ENCODE measurements at regions not wholly inside any gene's neighbourhood (a gene's known extent, or its start where the extent isn't known, plus 50 kb on each side); places are given as distances from the start of the nearest gene placed in this dataset.

GRCh38 chr9:134243778-134244467 lies 79.6 kb upstream of the RNU6ATAC start:
- no peak overlapping the region for H2AFZ ChIP-seq (ENCODE audit: low read length, unreplicated experiment)
- H3K4me1 ChIP-seq (ENCODE audit: control insufficient read depth, insufficient read depth, low read length, unreplicated experiment) = peaks cover 5% of the 10 kb centered on the region
- H3K79me2 ChIP-seq (ENCODE audit: control insufficient read depth, insufficient read depth, low read length, unreplicated experiment) = no peaks in the 10 kb centered on the region
- H3K27me3 ChIP-seq (ENCODE audit: insufficient read depth, low read length) = peaks cover 40% of the 10 kb centered on the region; the same call in 1 of the 2 replicates
- H3K36me3 ChIP-seq (ENCODE audit: insufficient read depth, low read length) = no peaks in the 10 kb centered on the region
- no peak overlapping the region for H3K4me3 ChIP-seq (ENCODE audit: low read depth, low read length)
- no peak overlapping the region for H3K27ac ChIP-seq (ENCODE audit: low read depth, low read length)

GRCh38 chr9:134245179-134245578 lies 80.8 kb upstream of the RNU6ATAC start:
- Histone ChIP-seq H3K27ac (ENCODE audit: low read depth, low read length) (no peak overlapping the region), H3K4me1 (ENCODE audit: control insufficient read depth, insufficient read depth, low read length, unreplicated experiment) (peaks cover 5% of the 10 kb centered on the region), H2AFZ (ENCODE audit: low read length, unreplicated experiment) (no peak overlapping the region), H3K4me3 (ENCODE audit: low read depth, low read length) (no peak overlapping the region), H3K36me3 (ENCODE audit: insufficient read depth, low read length) (no peaks in the 10 kb centered on the region), H3K27me3 (ENCODE audit: insufficient read depth, low read length) (peaks cover 33% of the 10 kb centered on the region; the same call in 1 of the 2 replicates), H3K79me2 (ENCODE audit: control insufficient read depth, insufficient read depth, low read length, unreplicated experiment) (no peaks in the 10 kb centered on the region)

GRCh38 chr9:134247918-134248631 lies 78.2 kb upstream of the RXRA start:
- Histone ChIP-seq H3K4me3 (ENCODE audit: low read depth, low read length) (no peak overlapping the region), H3K27me3 (ENCODE audit: insufficient read depth, low read length) (peaks cover 19% of the 10 kb centered on the region; the same call in 1 of the 2 replicates)

GRCh38 chr9:134251296-134252069 lies 74.8 kb upstream of the RXRA start:
- Histone ChIP-seq H3K79me2 (ENCODE audit: control insufficient read depth, insufficient read depth, low read length, unreplicated experiment) (no peaks in the 10 kb centered on the region), H3K4me3 (ENCODE audit: low read depth, low read length) (no peak overlapping the region), H3K27ac (ENCODE audit: low read depth, low read length) (no peak overlapping the region), H2AFZ (ENCODE audit: low read length, unreplicated experiment) (no peak overlapping the region), H3K36me3 (ENCODE audit: insufficient read depth, low read length) (no peaks in the 10 kb centered on the region), H3K4me1 (ENCODE audit: control insufficient read depth, insufficient read depth, low read length, unreplicated experiment) (no peaks in the 10 kb centered on the region), H3K27me3 (ENCODE audit: insufficient read depth, low read length) (peaks cover 8% of the 10 kb centered on the region)

More at GRCh38 chr9:134247918-134248631, 78.2 kb upstream of the RXRA start:
- Histone ChIP-seq H3K4me1 (ENCODE audit: control insufficient read depth, insufficient read depth, low read length, unreplicated experiment) (peaks cover 5% of the 10 kb centered on the region), H3K36me3 (ENCODE audit: insufficient read depth, low read length) (no peaks in the 10 kb centered on the region), H3K27ac (ENCODE audit: low read depth, low read length) (no peak overlapping the region), H3K79me2 (ENCODE audit: control insufficient read depth, insufficient read depth, low read length, unreplicated experiment) (no peaks in the 10 kb centered on the region), H2AFZ (ENCODE audit: low read length, unreplicated experiment) (no peak overlapping the region)

- Histone ChIP-seq H3K4me1 (ENCODE audit: control insufficient read depth, insufficient read depth, low read length, unreplicated experiment) (no peaks in the 10 kb centered on the region), H3K79me2 (ENCODE audit: control insufficient read depth, insufficient read depth, low read length, unreplicated experiment) (no peaks in the 10 kb centered on the region), H3K27me3 (ENCODE audit: insufficient read depth, low read length) (peaks cover 8% of the 10 kb centered on the region), H2AFZ (ENCODE audit: low read length, unreplicated experiment) (no peak overlapping the region), H3K27ac (ENCODE audit: low read depth, low read length) (no peak overlapping the region), H3K4me3 (ENCODE audit: low read depth, low read length) (no peak overlapping the region), H3K36me3 (ENCODE audit: insufficient read depth, low read length) (no peaks in the 10 kb centered on the region)
Measured at GRCh38 chr9:134252084-134252830, 74.0 kb upstream of the RXRA start.

GRCh38 chr9:134253606-134254205 lies 72.5 kb upstream of the RXRA start:
- H2AFZ ChIP-seq (ENCODE audit: low read length, unreplicated experiment) = no peak overlapping the region
- H3K4me3 ChIP-seq (ENCODE audit: low read depth, low read length) = no peak overlapping the region
- H3K79me2 ChIP-seq (ENCODE audit: control insufficient read depth, insufficient read depth, low read length, unreplicated experiment) = no peaks in the 10 kb centered on the region
- H3K27me3 ChIP-seq (ENCODE audit: insufficient read depth, low read length) = peaks cover 8% of the 10 kb centered on the region
- H3K36me3 ChIP-seq (ENCODE audit: insufficient read depth, low read length) = no peaks in the 10 kb centered on the region
- no peak overlapping the region for H3K27ac ChIP-seq (ENCODE audit: low read depth, low read length)
- H3K4me1 ChIP-seq (ENCODE audit: control insufficient read depth, insufficient read depth, low read length, unreplicated experiment) = no peaks in the 10 kb centered on the region

GRCh38 chr9:134258332-134258731 lies 67.9 kb upstream of the RXRA start:
- Histone ChIP-seq H3K79me2 (ENCODE audit: control insufficient read depth, insufficient read depth, low read length, unreplicated experiment) (no peaks in the 10 kb centered on the region), H3K36me3 (ENCODE audit: insufficient read depth, low read length) (no peaks in the 10 kb centered on the region), H3K4me1 (ENCODE audit: control insufficient read depth, insufficient read depth, low read length, unreplicated experiment) (no peaks in the 10 kb centered on the region), H3K27ac (ENCODE audit: low read depth, low read length) (no peak overlapping the region), H3K27me3 (ENCODE audit: insufficient read depth, low read length) (peaks cover 8% of the 10 kb centered on the region), H2AFZ (ENCODE audit: low read length, unreplicated experiment) (no peak overlapping the region), H3K4me3 (ENCODE audit: low read depth, low read length) (no peak overlapping the region)

- no peaks in the 10 kb centered on the region for H3K79me2 ChIP-seq (ENCODE audit: control insufficient read depth, insufficient read depth, low read length, unreplicated experiment)
- H3K27ac ChIP-seq (ENCODE audit: low read depth, low read length) = no peak overlapping the region
- H2AFZ ChIP-seq (ENCODE audit: low read length, unreplicated experiment) = no peak overlapping the region
- no peaks in the 10 kb centered on the region for H3K4me1 ChIP-seq (ENCODE audit: control insufficient read depth, insufficient read depth, low read length, unreplicated experiment)
- peaks cover 5% of the 10 kb centered on the region for H3K27me3 ChIP-seq (ENCODE audit: insufficient read depth, low read length)
- H3K36me3 ChIP-seq (ENCODE audit: insufficient read depth, low read length) = no peaks in the 10 kb centered on the region
- H3K4me3 ChIP-seq (ENCODE audit: low read depth, low read length) = no peak overlapping the region
Measured at GRCh38 chr9:134258828-134259546, 67.3 kb upstream of the RXRA start.

- H3K79me2 ChIP-seq (ENCODE audit: control insufficient read depth, insufficient read depth, low read length, unreplicated experiment) = no peaks in the 10 kb centered on the region
- no peak overlapping the region for H3K4me3 ChIP-seq (ENCODE audit: low read depth, low read length)
- H3K4me1 ChIP-seq (ENCODE audit: control insufficient read depth, insufficient read depth, low read length, unreplicated experiment) = no peaks in the 10 kb centered on the region
- no peaks in the 10 kb centered on the region for H3K36me3 ChIP-seq (ENCODE audit: insufficient read depth, low read length)
- no peak overlapping the region for H3K27ac ChIP-seq (ENCODE audit: low read depth, low read length)
- H3K27me3 ChIP-seq (ENCODE audit: insufficient read depth, low read length) = peaks cover 11% of the 10 kb centered on the region
- no peak overlapping the region for H2AFZ ChIP-seq (ENCODE audit: low read length, unreplicated experiment)
Measured at GRCh38 chr9:134259708-134260107, 66.5 kb upstream of the RXRA start.
